K562 (cell line): ENCODE measurements at regions not wholly inside any gene's neighbourhood (a gene's known extent, or its start where the extent isn't known, plus 50 kb on each side); places are given as distances from the start of the nearest gene placed in this dataset.

Experiments used
- ARID1B ChIP-seq: fragments of 450-650 bp; IDR thresholded peaks from 2 replicates; pipeline ENCODE4 v1.6.1; 2016; ENCODE audit warnings: antibody characterized with exemption, mild to moderate bottlenecking, inconsistent platforms
- ARNT ChIP-seq, 2 experiments: fragments of 450-650 bp; IDR thresholded peaks; 2 replicates each; pipeline ENCODE4 v1.6.1; 2016; ENCODE audit warnings: mild to moderate bottlenecking in 1 of 2
- CAMTA2 ChIP-seq: fragments of 250-450 bp; sonication (Bioruptor Pico); conservative IDR thresholded peaks from 2 replicates; pipeline ENCODE4 v1.5.1; 2022
- CBX5 ChIP-seq: IDR thresholded peaks from 2 replicates; pipeline ENCODE4 v1.6.1; 2014; ENCODE audit warnings: low read depth, borderline replicate concordance
- CEBPB ChIP-seq: fragments of 450-650 bp; IDR thresholded peaks from 2 replicates; pipeline ENCODE4 v1.6.1; 2016; ENCODE audit warnings: missing genetic modification characterization, missing compliant biosample characterization
- CHD1 ChIP-seq: fragments of 200-600 bp; sonication (generic); IDR thresholded peaks from one replicate; pipeline ENCODE4 v1.6.1; 2012; ENCODE audit warnings: mild to moderate bottlenecking, moderate library complexity, low read length, inconsistent platforms
- CHD2 ChIP-seq: IDR thresholded peaks from 2 replicates; pipeline ENCODE4 v1.6.1; 2011; ENCODE audit warnings: low read depth, low read length
- ELF1 ChIP-seq: fragments of 200-800 bp; sonication (Bioruptor generic); IDR thresholded peaks from 2 replicates; pipeline ENCODE4 v1.6.1; 2016; ENCODE audit warnings: missing genetic modification characterization, missing compliant biosample characterization
- FOXK1 ChIP-seq: sonication (generic); formaldehyde crosslinking; IDR thresholded peaks from 2 replicates; pipeline ENCODE4 v1.8.0; 2022; ENCODE audit warnings: missing genetic modification reagents, mild to moderate bottlenecking, borderline replicate concordance
- ILF3 ChIP-seq: fragments of 450-650 bp; IDR thresholded peaks from 2 replicates; pipeline ENCODE4 v1.6.1; 2018; ENCODE audit warnings: antibody characterized with exemption, mild to moderate bottlenecking, moderate library complexity, borderline replicate concordance
- NFIC ChIP-seq: fragments of 450-650 bp; IDR thresholded peaks from 2 replicates; pipeline ENCODE4 v1.6.1; 2017; ENCODE audit warnings: mild to moderate bottlenecking, inconsistent platforms
- NFXL1 ChIP-seq: fragments of 450-650 bp; formaldehyde crosslinking; IDR thresholded peaks from 2 replicates; pipeline ENCODE4 v1.4.0; 2021; ENCODE audit warnings: mild to moderate bottlenecking
- NR2C1 ChIP-seq, 2 experiments: fragments of 450-650 bp; IDR thresholded peaks; 2 replicates each; pipeline ENCODE4 v1.6.1; 2017; ENCODE audit warnings: mild to moderate bottlenecking in 2 of 2, antibody characterized with exemption in 1 of 2, inconsistent platforms in 1 of 2, missing compliant biosample characterization in 1 of 2, missing genetic modification characterization in 1 of 2
- RHOXF2B ChIP-seq: fragments of 250-450 bp; sonication (Bioruptor Pico); conservative IDR thresholded peaks from 2 replicates; pipeline ENCODE4 v1.5.1; 2021
- SMARCA4 ChIP-seq: fragments of 450-650 bp; IDR thresholded peaks from 2 replicates; pipeline ENCODE4 v1.6.1; 2016
- TRIM28 ChIP-seq: fragments of 450-650 bp; IDR thresholded peaks from 2 replicates; pipeline ENCODE4 v1.6.1; 2017
- XRCC4 ChIP-seq: IDR thresholded peaks from one replicate; pipeline ENCODE4 v1.6.1; 2011; ENCODE audit not compliant: insufficient read depth, insufficient read length; ENCODE audit errors: extremely low read depth
- YBX1 ChIP-seq: fragments of 450-650 bp; IDR thresholded peaks from 2 replicates; pipeline ENCODE4 v1.7.1; 2016; ENCODE audit warnings: mild to moderate bottlenecking
- ZEB2 ChIP-seq: fragments of 450-650 bp; IDR thresholded peaks from 2 replicates; pipeline ENCODE4 v1.6.1; 2016
- ZNF197 ChIP-seq: fragments of 200-800 bp; sonication (Bioruptor generic); IDR thresholded peaks from 2 replicates; pipeline ENCODE4 v1.6.1; 2016; ENCODE audit warnings: low read depth, missing genetic modification characterization, missing compliant biosample characterization
- ZNF668 ChIP-seq: fragments of 250-450 bp; sonication (Bioruptor Pico); IDR thresholded peaks from 2 replicates; pipeline ENCODE4 v1.8.0; 2022; ENCODE audit warnings: mild to moderate bottlenecking, inconsistent platforms
- ZNF696 ChIP-seq: fragments of 250-450 bp; sonication (Bioruptor Pico); conservative IDR thresholded peaks from 2 replicates; pipeline ENCODE4 v1.4.0; 2020; ENCODE audit warnings: mild to moderate bottlenecking, moderate library complexity
- ZSCAN29 ChIP-seq: fragments of 450-650 bp; IDR thresholded peaks from 2 replicates; pipeline ENCODE4 v1.6.1; 2017
- TF ChIP-seq, protein P1 (sequence below): sonication (generic); formaldehyde crosslinking; IDR thresholded peaks from 2 replicates; pipeline ENCODE4 v1.8.0; 2022; ENCODE audit warnings: mild to moderate bottlenecking, missing genetic modification reagents, borderline replicate concordance
- TF ChIP-seq, protein P2 (sequence below): fragments of 250-450 bp; sonication (Bioruptor Pico); IDR thresholded peaks from 2 replicates; pipeline ENCODE4 v1.8.0; 2022; ENCODE audit warnings: inconsistent platforms
- TF ChIP-seq, protein P3 (sequence below): fragments of 250-450 bp; sonication (Bioruptor Pico); IDR thresholded peaks from 2 replicates; pipeline ENCODE4 v1.4.0; 2020; ENCODE audit warnings: borderline replicate concordance

DNA sequence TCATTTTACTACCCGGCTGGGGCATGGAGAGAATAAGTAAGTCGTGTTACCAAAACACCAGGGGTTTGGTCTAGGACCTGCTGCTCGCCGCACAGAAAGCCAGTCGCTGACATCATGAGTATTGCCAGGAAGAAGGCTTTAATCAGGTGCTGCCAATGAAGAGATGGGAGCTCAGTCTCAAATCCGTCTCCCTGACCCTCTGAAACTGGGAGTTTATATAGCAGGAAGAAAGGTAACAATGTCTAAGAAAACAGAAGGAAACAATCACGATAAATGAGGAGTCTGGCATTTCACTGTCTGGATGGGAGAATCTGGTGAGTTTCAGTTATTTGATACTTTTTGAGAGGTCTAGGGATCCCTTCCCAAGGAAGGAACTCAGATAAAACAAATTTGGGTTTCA lies 437.9 kb upstream of the JARID2 start (continued):
- no peak for TF ChIP-seq ARNT (IDR thresholded peaks at IDR 0.05)
- no peak for TF ChIP-seq ZSCAN29
- no peak for TF ChIP-seq ELF1 (tag)
- no peak for TF ChIP-seq YBX1
- TF ChIP-seq CHD1, result no peak
- no peak for TF ChIP-seq SMARCA4
- no peak for TF ChIP-seq ZNF197
- TF ChIP-seq CEBPB (tag), result no peak
- no peak for TF ChIP-seq FOXK1
- TF ChIP-seq TRIM28, result peak; percentile 89
- TF ChIP-seq, protein P1, sequence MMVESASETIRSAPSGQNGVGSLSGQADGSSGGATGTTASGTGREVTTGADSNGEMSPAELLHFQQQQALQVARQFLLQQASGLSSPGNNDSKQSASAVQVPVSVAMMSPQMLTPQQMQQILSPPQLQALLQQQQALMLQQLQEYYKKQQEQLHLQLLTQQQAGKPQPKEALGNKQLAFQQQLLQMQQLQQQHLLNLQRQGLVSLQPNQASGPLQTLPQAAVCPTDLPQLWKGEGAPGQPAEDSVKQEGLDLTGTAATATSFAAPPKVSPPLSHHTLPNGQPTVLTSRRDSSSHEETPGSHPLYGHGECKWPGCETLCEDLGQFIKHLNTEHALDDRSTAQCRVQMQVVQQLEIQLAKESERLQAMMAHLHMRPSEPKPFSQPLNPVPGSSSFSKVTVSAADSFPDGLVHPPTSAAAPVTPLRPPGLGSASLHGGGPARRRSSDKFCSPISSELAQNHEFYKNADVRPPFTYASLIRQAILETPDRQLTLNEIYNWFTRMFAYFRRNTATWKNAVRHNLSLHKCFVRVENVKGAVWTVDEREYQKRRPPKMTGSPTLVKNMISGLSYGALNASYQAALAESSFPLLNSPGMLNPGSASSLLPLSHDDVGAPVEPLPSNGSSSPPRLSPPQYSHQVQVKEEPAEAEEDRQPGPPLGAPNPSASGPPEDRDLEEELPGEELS (CRISPR knock-in tag), result no peak
- TF ChIP-seq ILF3, result no peak
- TF ChIP-seq, protein P2, sequence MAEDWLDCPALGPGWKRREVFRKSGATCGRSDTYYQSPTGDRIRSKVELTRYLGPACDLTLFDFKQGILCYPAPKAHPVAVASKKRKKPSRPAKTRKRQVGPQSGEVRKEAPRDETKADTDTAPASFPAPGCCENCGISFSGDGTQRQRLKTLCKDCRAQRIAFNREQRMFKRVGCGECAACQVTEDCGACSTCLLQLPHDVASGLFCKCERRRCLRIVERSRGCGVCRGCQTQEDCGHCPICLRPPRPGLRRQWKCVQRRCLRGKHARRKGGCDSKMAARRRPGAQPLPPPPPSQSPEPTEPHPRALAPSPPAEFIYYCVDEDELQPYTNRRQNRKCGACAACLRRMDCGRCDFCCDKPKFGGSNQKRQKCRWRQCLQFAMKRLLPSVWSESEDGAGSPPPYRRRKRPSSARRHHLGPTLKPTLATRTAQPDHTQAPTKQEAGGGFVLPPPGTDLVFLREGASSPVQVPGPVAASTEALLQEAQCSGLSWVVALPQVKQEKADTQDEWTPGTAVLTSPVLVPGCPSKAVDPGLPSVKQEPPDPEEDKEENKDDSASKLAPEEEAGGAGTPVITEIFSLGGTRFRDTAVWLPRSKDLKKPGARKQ (CRISPR knock-in tag), result no peak
- TF ChIP-seq CAMTA2 (CRISPR knock-in tag), result no peak
- TF ChIP-seq ZEB2, result peak; percentile 58; the same call in 1 of the 2 replicates
- TF ChIP-seq NFIC, result no peak
- TF ChIP-seq, protein P3, sequence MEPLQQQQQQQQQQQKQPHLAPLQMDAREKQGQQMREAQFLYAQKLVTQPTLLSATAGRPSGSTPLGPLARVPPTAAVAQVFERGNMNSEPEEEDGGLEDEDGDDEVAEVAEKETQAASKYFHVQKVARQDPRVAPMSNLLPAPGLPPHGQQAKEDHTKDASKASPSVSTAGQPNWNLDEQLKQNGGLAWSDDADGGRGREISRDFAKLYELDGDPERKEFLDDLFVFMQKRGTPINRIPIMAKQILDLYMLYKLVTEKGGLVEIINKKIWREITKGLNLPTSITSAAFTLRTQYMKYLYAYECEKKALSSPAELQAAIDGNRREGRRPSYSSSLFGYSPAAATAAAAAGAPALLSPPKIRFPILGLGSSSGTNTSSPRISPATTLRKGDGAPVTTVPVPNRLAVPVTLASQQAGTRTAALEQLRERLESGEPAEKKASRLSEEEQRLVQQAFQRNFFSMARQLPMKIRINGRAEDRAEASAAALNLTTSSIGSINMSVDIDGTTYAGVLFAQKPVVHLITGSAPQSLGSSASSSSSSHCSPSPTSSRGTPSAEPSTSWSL (CRISPR knock-in tag), result no peak
- TF ChIP-seq ARID1B, result no peak
- no peak for TF ChIP-seq RHOXF2B (CRISPR knock-in tag)
- peak; percentile 69; the same call in 1 of the 2 replicates for TF ChIP-seq CBX5
- no peak for TF ChIP-seq XRCC4
- TF ChIP-seq CHD2, result no peak
- TF ChIP-seq ZNF696, result no peak
- no peak for TF ChIP-seq NR2C1 (IDR thresholded peaks at IDR 0.05)
- no peak for TF ChIP-seq NR2C1 (tag; IDR thresholded peaks at IDR 0.05)
- no peak for TF ChIP-seq NFXL1 (CRISPR knock-in tag)
- TF ChIP-seq ZNF668 (CRISPR knock-in tag), result no peak
